OCI-LY1 (cell line): ENCODE measurements at regions not wholly inside any gene's neighbourhood (a gene's known extent, or its start where the extent isn't known, plus 50 kb on each side); places are given as distances from the start of the nearest gene placed in this dataset.

Source experiments
- H2AFZ ChIP-seq: fragments of 200-600 bp; sonication (generic), shearing (Covaris generic); 2 replicates; pipeline ENCODE4 v1.6.0; 2014; ENCODE audit warnings: antibody characterized with exemption, mild to moderate bottlenecking, low read length
- H3F3A ChIP-seq: fragments of 200-600 bp; sonication (generic), shearing (Covaris generic); 2 replicates; pipeline ENCODE4 v1.6.0; 2014; ENCODE audit warnings: mild to moderate bottlenecking, antibody characterized with exemption, low read length, moderate library complexity; ENCODE audit not compliant: insufficient read depth
- H3K27ac ChIP-seq: fragments of 200-600 bp; sonication (generic); 2 replicates; pipeline ENCODE4 v1.5.1; 2014; ENCODE audit warnings: low read length, mixed run types, mild to moderate bottlenecking, low read depth; ENCODE audit not compliant: poor library complexity, severe bottlenecking
- H3K27me3 ChIP-seq: fragments of 200-600 bp; sonication (generic); 2 replicates; pipeline ENCODE4 v1.6.0; 2014; ENCODE audit warnings: antibody characterized with exemption, mild to moderate bottlenecking, low read length, moderate library complexity; ENCODE audit not compliant: insufficient read depth
- H3K36me3 ChIP-seq: fragments of 200-600 bp; sonication (generic); 2 replicates; pipeline ENCODE4 v1.6.1; 2014; ENCODE audit warnings: mild to moderate bottlenecking, antibody characterized with exemption, low read length, moderate library complexity, mixed read lengths; ENCODE audit not compliant: insufficient read depth
- H3K4me1 ChIP-seq: fragments of 200-600 bp; sonication (generic); 2 replicates; pipeline ENCODE4 v1.5.1; 2014; ENCODE audit warnings: mild to moderate bottlenecking, low read length, moderate library complexity; ENCODE audit not compliant: insufficient read depth, severe bottlenecking
- H3K4me2 ChIP-seq: fragments of 200-600 bp; sonication (generic), shearing (Covaris generic); 2 replicates; pipeline ENCODE4 v1.6.1; 2014; ENCODE audit warnings: low read length
- H3K4me3 ChIP-seq: fragments of 200-600 bp; sonication (generic); 2 replicates; pipeline ENCODE4 v1.5.1; 2014; ENCODE audit warnings: low read length, low read depth, mild to moderate bottlenecking, mixed read lengths; ENCODE audit not compliant: poor library complexity, severe bottlenecking
- H3K79me2 ChIP-seq: fragments of 200-600 bp; shearing (Covaris generic); 2 replicates; pipeline ENCODE4 v1.6.1; 2016; ENCODE audit warnings: mixed run types, low read length, mixed read lengths; ENCODE audit not compliant: insufficient read depth
- H3K9ac ChIP-seq: fragments of 200-600 bp; sonication (generic), shearing (Covaris generic); 2 replicates; pipeline ENCODE4 v1.6.1; 2014; ENCODE audit warnings: mild to moderate bottlenecking, low read length, mixed read lengths
- H3K9me2 ChIP-seq: fragments of 200-600 bp; sonication (generic), shearing (Covaris generic); 2 replicates; pipeline ENCODE4 v1.6.1; 2014; ENCODE audit warnings: low read depth, mild to moderate bottlenecking, low read length, mixed read lengths
- H3K9me3 ChIP-seq: fragments of 200-600 bp; shearing (Covaris generic); 2 replicates; pipeline ENCODE4 v1.6.1; 2014; ENCODE audit warnings: low read length, mixed read lengths
- H4K20me1 ChIP-seq: fragments of 200-600 bp; sonication (generic), shearing (Covaris generic); 2 replicates; pipeline ENCODE4 v1.6.0; 2016; ENCODE audit warnings: mild to moderate bottlenecking, low read length; ENCODE audit not compliant: insufficient read depth
- CTCF ChIP-seq: fragments of 200-600 bp; sonication (generic), shearing (Covaris generic); IDR thresholded peaks from 2 replicates; pipeline ENCODE4 v1.5.1; 2017; ENCODE audit warnings: mild to moderate bottlenecking, antibody characterized with exemption, low read length, moderate library complexity, mixed read lengths
- EZH2 ChIP-seq: fragments of 200-600 bp; sonication (generic), shearing (Covaris generic); IDR thresholded peaks from 2 replicates; pipeline ENCODE4 v1.8.0; 2017; ENCODE audit warnings: borderline replicate concordance, mixed run types, mild to moderate bottlenecking, antibody characterized with exemption, low read length, moderate library complexity, mixed read lengths

- no peak overlapping the region for H3K9ac ChIP-seq
- no peak overlapping the region for H3K27ac ChIP-seq
- TF ChIP-seq CTCF (no peak), EZH2 (no peak)
- H3K4me1 ChIP-seq = no peaks in the 10 kb centered on the region
- H3K9me2 ChIP-seq = no peaks in the 10 kb centered on the region
- no peaks in the 10 kb centered on the region for H3K27me3 ChIP-seq
- no peak overlapping the region for H3K4me3 ChIP-seq
- H3F3A ChIP-seq = no peaks in the 10 kb centered on the region
- H2AFZ ChIP-seq = no peak overlapping the region
- no peak overlapping the region for H3K4me2 ChIP-seq
- H3K9me3 ChIP-seq = no peaks in the 10 kb centered on the region
- H4K20me1 ChIP-seq = no peaks in the 10 kb centered on the region
- H3K79me2 ChIP-seq = no peaks in the 10 kb centered on the region
- no peaks in the 10 kb centered on the region for H3K36me3 ChIP-seq
Measured at GRCh38 chr5:155556700-155557099, 543.1 kb downstream of the KIF4B start.

GRCh38 chr5:155562158-155562557, 548.6 kb downstream of the KIF4B start:
- no peaks in the 10 kb centered on the region for H3K36me3 ChIP-seq
- H3K9ac ChIP-seq = no peak overlapping the region
- no peak overlapping the region for H3K4me3 ChIP-seq
- no peaks in the 10 kb centered on the region for H4K20me1 ChIP-seq
- H3K27ac ChIP-seq = no peak overlapping the region
- no peaks in the 10 kb centered on the region for H3K9me3 ChIP-seq
- no peak overlapping the region for H2AFZ ChIP-seq
- H3K4me1 ChIP-seq = no peaks in the 10 kb centered on the region
- no peaks in the 10 kb centered on the region for H3F3A ChIP-seq
- H3K4me2 ChIP-seq = no peak overlapping the region
- no peaks in the 10 kb centered on the region for H3K79me2 ChIP-seq
- H3K9me2 ChIP-seq = no peaks in the 10 kb centered on the region
- no peak for TF ChIP-seq CTCF
- TF ChIP-seq EZH2 = no peak
- no peaks in the 10 kb centered on the region for H3K27me3 ChIP-seq

- Histone ChIP-seq H3K4me1 (no peaks in the 10 kb centered on the region), H3K79me2 (no peaks in the 10 kb centered on the region), H3K27ac (no peak overlapping the region), H3K9ac (no peak overlapping the region), H3K9me2 (no peaks in the 10 kb centered on the region), H3K36me3 (no peaks in the 10 kb centered on the region), H3F3A (no peaks in the 10 kb centered on the region), H3K4me3 (no peak overlapping the region), H4K20me1 (no peaks in the 10 kb centered on the region), H3K4me2 (no peak overlapping the region), H3K9me3 (no peaks in the 10 kb centered on the region), H2AFZ (no peak overlapping the region), H3K27me3 (no peaks in the 10 kb centered on the region)
- no peak for TF ChIP-seq EZH2
- TF ChIP-seq CTCF = no peak
Measured at GRCh38 chr5:155564541-155564940, 551.0 kb downstream of the KIF4B start.
